ENCODE measurements at regions not wholly inside any gene's neighbourhood (a gene's known extent, or its start where the extent isn't known, plus 50 kb on each side); places are given as distances from the start of the nearest gene placed in this dataset.

DNA sequence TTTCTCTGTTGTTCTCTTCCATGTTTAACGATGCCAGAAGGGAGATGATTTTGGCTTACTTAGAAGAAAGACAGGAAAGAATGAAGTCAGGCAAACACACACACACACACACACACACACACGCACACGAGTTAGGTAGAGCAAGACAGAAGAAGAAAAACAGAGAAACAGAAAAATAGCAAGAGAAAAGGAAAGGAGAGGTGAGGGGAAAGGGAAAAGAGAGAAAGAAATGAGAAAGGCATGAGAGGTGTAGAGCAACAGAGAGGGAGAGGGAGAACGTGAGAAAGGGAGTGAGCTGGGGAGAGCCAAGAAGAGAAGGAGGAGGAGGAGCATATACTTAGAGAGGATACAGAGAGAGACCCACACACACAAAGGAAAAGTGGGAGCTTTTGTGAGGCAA is 385.3 kb downstream of the DOK5 start:
- no peak for DNase-seq (ENCODE audit: low spot score)
- no peak overlapping the region for H3K27ac ChIP-seq
- TF ChIP-seq, protein P1, sequence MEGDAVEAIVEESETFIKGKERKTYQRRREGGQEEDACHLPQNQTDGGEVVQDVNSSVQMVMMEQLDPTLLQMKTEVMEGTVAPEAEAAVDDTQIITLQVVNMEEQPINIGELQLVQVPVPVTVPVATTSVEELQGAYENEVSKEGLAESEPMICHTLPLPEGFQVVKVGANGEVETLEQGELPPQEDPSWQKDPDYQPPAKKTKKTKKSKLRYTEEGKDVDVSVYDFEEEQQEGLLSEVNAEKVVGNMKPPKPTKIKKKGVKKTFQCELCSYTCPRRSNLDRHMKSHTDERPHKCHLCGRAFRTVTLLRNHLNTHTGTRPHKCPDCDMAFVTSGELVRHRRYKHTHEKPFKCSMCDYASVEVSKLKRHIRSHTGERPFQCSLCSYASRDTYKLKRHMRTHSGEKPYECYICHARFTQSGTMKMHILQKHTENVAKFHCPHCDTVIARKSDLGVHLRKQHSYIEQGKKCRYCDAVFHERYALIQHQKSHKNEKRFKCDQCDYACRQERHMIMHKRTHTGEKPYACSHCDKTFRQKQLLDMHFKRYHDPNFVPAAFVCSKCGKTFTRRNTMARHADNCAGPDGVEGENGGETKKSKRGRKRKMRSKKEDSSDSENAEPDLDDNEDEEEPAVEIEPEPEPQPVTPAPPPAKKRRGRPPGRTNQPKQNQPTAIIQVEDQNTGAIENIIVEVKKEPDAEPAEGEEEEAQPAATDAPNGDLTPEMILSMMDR (conservative IDR thresholded peaks at IDR 0.05; ENCODE audit: low read depth) = no peak
- ChIA-PET POLR2A (ENCODE audit: low non-redundant PET) (no interaction called here), CTCF (interaction anchor here (0.6 to 0.7 kb wide), 2 partner anchors 785 to 837 kb away, joined by 3 to 5 read pairs; no protein-coding TSS in a partner anchor)

DNA sequence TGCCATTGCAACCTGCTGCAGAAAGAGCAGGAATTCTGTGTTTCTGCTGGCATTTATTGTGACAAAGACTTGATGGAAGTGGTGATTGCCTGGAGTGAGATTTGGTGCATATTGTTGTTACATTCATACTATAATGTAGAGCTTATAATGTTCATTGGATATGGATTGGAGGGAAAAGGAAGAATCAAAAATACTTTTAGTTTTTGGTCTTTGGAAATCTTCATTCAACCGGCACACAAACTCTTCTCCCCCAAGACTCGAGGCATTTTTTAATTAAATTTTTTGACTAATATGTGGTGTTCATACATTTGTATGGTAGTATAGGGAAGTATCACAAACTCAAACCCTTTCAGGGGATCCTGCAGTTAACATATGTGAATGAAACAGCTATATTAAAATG is 380.8 kb downstream of the DOK5 start:
- no peak overlapping the region for H3K27ac ChIP-seq
- DNase-seq (ENCODE audit: low spot score) = no peak
- POLR2A ChIA-PET (ENCODE audit: low non-redundant PET) = no interaction called here
- CTCF ChIA-PET = interaction anchor here (0.6 kb wide), 1 partner anchor 189 kb away, joined by 3 read pairs; no protein-coding TSS in a partner anchor
- TF ChIP-seq, protein P1 (conservative IDR thresholded peaks at IDR 0.05; ENCODE audit: low read depth) = no peak

DNA sequence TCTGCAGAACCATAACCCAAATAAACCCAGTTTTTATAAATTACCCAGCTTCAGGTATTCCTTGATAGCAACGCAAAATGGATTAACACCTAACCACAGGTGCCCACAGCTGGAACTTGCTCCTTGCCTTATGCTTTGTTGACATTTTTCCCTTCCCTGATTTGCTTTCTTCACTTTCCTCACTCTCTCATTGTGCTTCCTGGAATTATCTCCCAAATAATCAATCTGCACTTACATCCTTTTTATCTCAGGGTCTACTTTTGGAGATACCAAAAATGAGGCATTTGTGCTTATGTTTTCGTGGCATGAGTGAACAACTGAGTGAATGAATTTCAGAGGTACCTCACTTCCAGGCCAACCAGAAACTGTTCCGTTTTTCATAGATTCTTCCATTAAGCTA is 374.3 kb downstream of the DOK5 start:
- TF ChIP-seq, protein P1 (conservative IDR thresholded peaks at IDR 0.05; ENCODE audit: low read depth) = no peak
- no peak for DNase-seq (ENCODE audit: low spot score)
- no peak overlapping the region for H3K27ac ChIP-seq
- ChIA-PET CTCF (no interaction called here), POLR2A (ENCODE audit: low non-redundant PET) (no interaction called here)

DNA sequence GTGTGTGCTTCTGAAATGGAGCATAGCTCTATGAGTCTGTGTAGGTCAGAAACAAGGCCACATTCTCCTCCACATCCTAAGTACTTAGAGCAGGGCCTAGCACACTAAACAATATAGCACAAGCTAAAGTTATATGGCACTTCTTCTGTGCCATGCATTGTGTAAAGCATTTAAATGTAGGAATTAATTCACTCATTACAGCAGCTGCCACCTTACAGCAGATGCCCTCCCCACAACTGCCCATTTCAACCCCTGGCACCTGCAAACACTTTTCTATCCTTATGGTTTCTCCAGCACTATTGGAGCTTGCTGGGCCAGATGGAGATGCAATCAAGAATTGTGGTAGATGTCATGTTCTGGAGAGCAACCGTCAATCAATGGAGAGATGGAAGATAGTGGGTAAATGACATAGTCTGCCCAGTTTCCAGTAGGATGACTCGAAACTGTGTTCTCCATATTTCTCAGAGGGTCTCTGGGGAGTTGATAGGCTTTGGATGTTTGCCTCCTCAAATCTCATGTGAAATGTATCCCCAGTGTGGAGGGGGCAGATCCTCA is 373.7 kb downstream of the DOK5 start:
- CTCF ChIA-PET = interaction anchor here (0.7 kb wide), 1 partner anchor 732 kb away, joined by 3 read pairs; no protein-coding TSS in a partner anchor
- no peak overlapping the region for H3K27ac ChIP-seq
- no peak for DNase-seq (ENCODE audit: low spot score)
- POLR2A ChIA-PET (ENCODE audit: low non-redundant PET) = no interaction called here
- TF ChIP-seq, protein P1 (conservative IDR thresholded peaks at IDR 0.05; ENCODE audit: low read depth) = no peak

DNA sequence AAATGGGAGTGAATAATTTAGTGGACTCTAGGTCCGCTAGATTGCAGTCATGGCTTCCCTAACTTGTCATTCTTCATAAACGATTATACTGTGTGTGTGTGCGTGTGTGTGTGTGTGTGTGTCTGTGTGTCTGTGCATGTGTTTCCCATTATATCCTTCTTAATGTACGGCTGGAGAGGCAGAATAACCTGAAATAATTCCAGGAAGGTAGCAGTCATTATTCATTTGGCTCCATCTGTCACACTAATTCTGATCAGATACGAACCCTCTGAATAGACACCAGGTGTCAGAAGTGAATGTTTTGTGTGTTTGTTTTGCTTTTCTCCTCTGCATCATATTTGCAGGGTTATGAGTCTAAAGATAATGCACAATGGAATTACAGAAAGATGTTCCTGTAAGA is 372.9 kb downstream of the DOK5 start:
- DNase-seq (ENCODE audit: low spot score) = no peak
- TF ChIP-seq, protein P1 (conservative IDR thresholded peaks at IDR 0.05; ENCODE audit: low read depth) = no peak
- POLR2A ChIA-PET (ENCODE audit: low non-redundant PET) = no interaction called here

GRCh38 chr20:54846948-54847347 is 371.6 kb downstream of the DOK5 start:
- TF ChIP-seq, protein P1 (conservative IDR thresholded peaks at IDR 0.05; ENCODE audit: low read depth) = no peak
- no peak overlapping the region for H3K27ac ChIP-seq
- POLR2A ChIA-PET (ENCODE audit: low non-redundant PET) = no interaction called here

More for the DNA sequence above, 372.9 kb downstream of the DOK5 start:
- no peak overlapping the region for H3K27ac ChIP-seq
- CTCF ChIA-PET = no interaction called here

More at GRCh38 chr20:54846948-54847347, 371.6 kb downstream of the DOK5 start:
- DNase-seq (ENCODE audit: low spot score) = no peak
- CTCF ChIA-PET = no interaction called here

All from RWPE1 (cell line).